Neuronal stem cell (in vitro differentiated cells): ENCODE measurements at regions not wholly inside any gene's neighbourhood (a gene's known extent, or its start where the extent isn't known, plus 50 kb on each side); places are given as distances from the start of the nearest gene placed in this dataset.

Source experiments
- DNase-seq: peaks from one replicate; pipeline ENCODE4 v3.0.0-alpha.2; 2013; ENCODE audit warnings: low spot score
- H2AFZ ChIP-seq: one replicate; pipeline ENCODE4 v1.6.1; 2013; ENCODE audit warnings: mild to moderate bottlenecking, low read length, inconsistent platforms
- H2AK5ac ChIP-seq: 2 replicates; pipeline ENCODE4 v1.6.1; 2013; ENCODE audit warnings: low read depth, mild to moderate bottlenecking, inconsistent platforms, low read length, moderate library complexity, mixed read lengths
- H2BK120ac ChIP-seq: 2 replicates; pipeline ENCODE4 v1.6.1; 2013; ENCODE audit warnings: low read depth, mild to moderate bottlenecking, inconsistent platforms, low read length, moderate library complexity, mixed read lengths
- H2BK12ac ChIP-seq: one replicate; pipeline ENCODE4 v1.6.1; 2013; ENCODE audit warnings: low read length, inconsistent platforms
- H2BK15ac ChIP-seq: 2 replicates; pipeline ENCODE4 v1.6.1; 2013; ENCODE audit warnings: mild to moderate bottlenecking, low read length, inconsistent platforms, mixed read lengths
- H2BK5ac ChIP-seq: one replicate; pipeline ENCODE4 v1.6.1; 2013; ENCODE audit warnings: inconsistent platforms, mild to moderate bottlenecking, low read length, moderate library complexity
- H3K14ac ChIP-seq: one replicate; pipeline ENCODE4 v1.6.1; 2013; ENCODE audit warnings: low read length, inconsistent platforms
- H3K18ac ChIP-seq: 2 replicates; pipeline ENCODE4 v1.6.1; 2013; ENCODE audit warnings: low read length, inconsistent platforms
- H3K23ac ChIP-seq: 2 replicates; pipeline ENCODE4 v1.6.1; 2013; ENCODE audit warnings: low read depth, mild to moderate bottlenecking, mixed read lengths, low read length, inconsistent platforms; ENCODE audit not compliant: poor library complexity
- H3K27ac ChIP-seq: replicated peaks from 3 replicates; pipeline ENCODE4 v1.5.1; 2013; ENCODE audit warnings: low read length, inconsistent platforms
- H3K27me3 ChIP-seq, 3 experiments: 2 replicates each; pipeline ENCODE4 v1.6.1; 2013; ENCODE audit warnings: low read length in 3 of 3, mild to moderate bottlenecking in 2 of 3, inconsistent platforms in 1 of 3, low read depth in 1 of 3, mixed read lengths in 1 of 3, moderate library complexity in 1 of 3; ENCODE audit not compliant: control insufficient read depth in 3 of 3, insufficient read depth in 3 of 3
- H3K36me3 ChIP-seq, 2 donors: replicated peaks in 1 of 2; 2 replicates each; pipeline ENCODE4 v1.6.1; 2013; ENCODE audit warnings: low read length in 2 of 2; ENCODE audit not compliant: control insufficient read depth in 2 of 2, insufficient read depth in 2 of 2
- H3K4ac ChIP-seq: 2 replicates; pipeline ENCODE4 v1.6.1; 2013; ENCODE audit warnings: inconsistent platforms, mild to moderate bottlenecking, low read length, moderate library complexity
- H3K4me1 ChIP-seq, 2 donors: 1 replicate in 1 of 2; 2 replicates in 1 of 2; pipeline ENCODE4 v1.6.1; 2013; ENCODE audit warnings: low read length in 2 of 2, low read depth in 1 of 2; ENCODE audit not compliant: control insufficient read depth in 2 of 2, insufficient read depth in 1 of 2
- H3K4me2 ChIP-seq: one replicate; pipeline ENCODE4 v1.6.1; 2013; ENCODE audit warnings: mild to moderate bottlenecking, low read length, inconsistent platforms; ENCODE audit not compliant: insufficient read depth, poor library complexity, severe bottlenecking
- H3K4me3 ChIP-seq, 2 donors: 2 replicates each; pipeline ENCODE4 v1.5.1; 2013; ENCODE audit warnings: low read length in 2 of 2, mild to moderate bottlenecking in 2 of 2, inconsistent platforms in 1 of 2, moderate library complexity in 1 of 2
- H3K79me1 ChIP-seq: one replicate; pipeline ENCODE4 v1.6.1; 2013; ENCODE audit warnings: low read depth, mild to moderate bottlenecking, inconsistent platforms, low read length, moderate library complexity
- H3K9ac ChIP-seq: one replicate; pipeline ENCODE4 v1.6.1; 2013; ENCODE audit warnings: mild to moderate bottlenecking, low read depth, low read length, inconsistent platforms; ENCODE audit not compliant: poor library complexity
- H3K9me3 ChIP-seq, 2 donors: replicated peaks in 1 of 2; 2 replicates each; pipeline versions ENCODE3 to v1.6.1; 2013; ENCODE audit warnings: low read length in 2 of 2, mild to moderate bottlenecking in 2 of 2, inconsistent platforms in 1 of 2, low read depth in 1 of 2, mixed read lengths in 1 of 2, moderate library complexity in 1 of 2; ENCODE audit not compliant: control insufficient read depth in 2 of 2, insufficient read depth in 1 of 2
- H4K8ac ChIP-seq: one replicate; pipeline ENCODE4 v1.6.1; 2013; ENCODE audit warnings: low read depth, mild to moderate bottlenecking, inconsistent platforms, low read length, moderate library complexity
- H4K91ac ChIP-seq: one replicate; pipeline ENCODE4 v1.6.1; 2013; ENCODE audit warnings: low read length, low read depth, mild to moderate bottlenecking, inconsistent platforms; ENCODE audit not compliant: poor library complexity
- WGBS, 2 donors: extraction: QIAGEN DNeasy Blood & Tissue Kit; methylation state at CpG; one replicate each; pipeline ENCODE4 v1.1.7; 2013; ENCODE audit warnings: missing lambda C conversion rate in 2 of 2, mixed read lengths in 1 of 2; ENCODE audit not compliant: insufficient read length in 2 of 2, insufficient replicate concordance in 1 of 2; ENCODE audit errors: extremely low coverage in 2 of 2; 5-methylcytosine and 5-hydroxymethylcytosine counted together

DNA sequence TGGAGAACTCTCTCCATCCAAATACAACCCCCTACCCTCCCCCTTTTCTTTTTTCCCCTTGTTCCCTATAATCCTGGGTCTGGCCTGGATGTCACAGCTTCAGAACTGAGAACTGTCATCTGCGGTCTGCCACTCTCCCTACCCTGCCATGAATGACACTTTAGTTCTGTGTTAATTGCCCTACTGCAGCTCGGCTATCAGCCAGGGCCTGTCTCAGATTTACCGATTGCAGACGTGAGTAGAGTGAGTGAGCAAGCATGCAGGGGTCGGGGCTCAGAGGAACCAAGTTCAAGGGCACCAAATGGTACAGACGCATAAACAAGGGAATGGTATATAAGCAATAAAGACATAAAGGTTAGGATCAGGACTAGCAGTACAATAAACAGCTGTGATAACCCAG lies 967.8 kb downstream of the BCL11A start:
- Histone ChIP-seq H3K9ac (no peak overlapping the region), H4K8ac (no peak overlapping the region), H3K36me3 (no peaks in the 10 kb centered on the region), H4K91ac (no peak overlapping the region), H3K4ac (no peak overlapping the region), H3K27me3 (no peaks in the 10 kb centered on the region), H3K4me3 (no peak overlapping the region), H3K4me1 (peaks cover 0 to 4% of the 10 kb centered on the region in 2 donors), H3K23ac (no peak overlapping the region), H3K4me2 (no peak overlapping the region), H3K79me1 (no peaks in the 10 kb centered on the region), H3K27ac (no peak overlapping the region), H2AK5ac (no peak overlapping the region), H2BK15ac (no peak overlapping the region), H3K18ac (no peak overlapping the region), H3K14ac (no peak overlapping the region), H2AFZ (no peak overlapping the region), H3K9me3 (no peaks in the 10 kb centered on the region), H2BK120ac (no peak overlapping the region), H2BK12ac (no peak overlapping the region), H2BK5ac (no peak overlapping the region)
- DNase-seq, result peak; percentile 8
- WGBS, 2 donors, result no CpG with 5 or more reads among the region's 6 CpGs

DNA sequence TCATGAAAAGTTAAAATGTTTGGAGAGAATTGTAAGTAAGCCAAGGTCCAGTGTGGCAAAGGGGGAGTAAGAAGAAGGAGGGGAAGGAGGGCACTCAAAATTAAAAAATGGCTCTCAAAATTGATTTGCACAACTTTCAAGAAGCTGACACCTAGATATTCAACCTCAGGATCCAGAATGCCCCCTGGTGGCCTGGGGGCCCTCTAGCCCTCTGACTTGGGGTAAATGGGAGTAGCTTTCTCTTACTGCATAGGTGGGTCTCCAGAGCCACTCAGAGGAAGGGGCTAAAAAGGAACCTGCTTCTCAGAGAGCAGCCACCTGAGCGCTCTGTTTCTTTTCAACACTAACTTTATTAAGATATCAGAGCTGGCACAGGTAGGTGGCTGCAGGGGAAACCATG lies 968.5 kb downstream of the BCL11A start:
- no peaks in the 10 kb centered on the region for H3K79me1 ChIP-seq
- H2BK15ac ChIP-seq, result no peak overlapping the region
- no peak overlapping the region for H4K8ac ChIP-seq
- WGBS, 2 donors, result no CpG with 5 or more reads among the region's 1 CpG
- no peak overlapping the region for H3K27ac ChIP-seq
- no peak overlapping the region for H3K9ac ChIP-seq
- no peak overlapping the region for H4K91ac ChIP-seq
- no peak overlapping the region for H2AFZ ChIP-seq
- no peaks in the 10 kb centered on the region for H3K36me3 ChIP-seq
- no peak overlapping the region for H3K4me3 ChIP-seq
- no peak overlapping the region for H2BK120ac ChIP-seq
- no peak overlapping the region for H2BK12ac ChIP-seq
- H3K18ac ChIP-seq, result no peak overlapping the region
- no peak overlapping the region for H3K14ac ChIP-seq
- no peak overlapping the region for H3K23ac ChIP-seq
- no peak for DNase-seq
- H2AK5ac ChIP-seq, result no peak overlapping the region
- peaks cover 0 to 4% of the 10 kb centered on the region in 2 donors for H3K4me1 ChIP-seq
- no peak overlapping the region for H3K4me2 ChIP-seq
- no peaks in the 10 kb centered on the region for H3K9me3 ChIP-seq
- no peak overlapping the region for H3K4ac ChIP-seq
- H3K27me3 ChIP-seq, result no peaks in the 10 kb centered on the region
- no peak overlapping the region for H2BK5ac ChIP-seq

DNA sequence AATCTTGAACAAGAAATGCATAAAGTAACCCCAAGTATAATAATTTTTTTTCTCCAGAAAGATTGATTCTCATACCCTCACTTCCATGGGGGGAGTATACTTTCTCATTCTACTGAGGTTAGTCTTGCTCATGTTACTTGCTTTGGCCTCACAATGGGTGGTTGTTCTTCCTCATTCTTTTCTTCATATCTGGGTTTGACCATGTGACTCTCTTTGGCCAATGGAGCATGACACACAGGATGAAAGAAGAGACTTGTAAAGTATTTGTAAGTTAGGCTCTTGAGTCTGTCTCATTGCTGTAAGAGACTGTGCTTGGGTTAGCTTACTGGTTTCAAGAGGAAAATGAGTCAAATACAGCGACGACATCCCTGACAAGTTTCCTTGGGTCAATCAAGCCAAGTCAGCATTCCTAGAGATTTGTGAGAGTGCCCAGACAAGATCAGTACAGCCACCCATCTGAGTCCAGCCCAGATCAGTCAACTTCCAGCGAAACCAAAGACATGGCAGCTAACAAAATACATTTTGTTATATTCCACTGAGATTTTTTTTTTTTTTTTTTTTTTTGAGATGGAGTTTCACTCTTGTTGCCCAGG lies 970.2 kb downstream of the BCL11A start:
- Histone ChIP-seq H4K91ac (no peak overlapping the region), H3K4ac (no peak overlapping the region), H4K8ac (no peak overlapping the region), H2BK15ac (no peak overlapping the region), H3K4me2 (no peak overlapping the region), H3K18ac (no peak overlapping the region), H3K79me1 (no peaks in the 10 kb centered on the region), H3K9me3 (no peaks in the 10 kb centered on the region), H3K36me3 (no peaks in the 10 kb centered on the region), H3K27me3 (no peaks in the 10 kb centered on the region), H3K4me3 (no peak overlapping the region), H3K4me1 (peaks cover 0 to 2% of the 10 kb centered on the region in 2 donors), H2BK12ac (no peak overlapping the region), H3K27ac (no peak overlapping the region), H2BK120ac (no peak overlapping the region), H2AFZ (no peak overlapping the region), H2BK5ac (no peak overlapping the region), H3K9ac (no peak overlapping the region), H2AK5ac (no peak overlapping the region), H3K23ac (no peak overlapping the region), H3K14ac (no peak overlapping the region)
- no CpG with 5 or more reads among the region's 3 CpGs for whole genome bisulfite sequencing, 2 donors
- DNase-seq, result no peak

DNA sequence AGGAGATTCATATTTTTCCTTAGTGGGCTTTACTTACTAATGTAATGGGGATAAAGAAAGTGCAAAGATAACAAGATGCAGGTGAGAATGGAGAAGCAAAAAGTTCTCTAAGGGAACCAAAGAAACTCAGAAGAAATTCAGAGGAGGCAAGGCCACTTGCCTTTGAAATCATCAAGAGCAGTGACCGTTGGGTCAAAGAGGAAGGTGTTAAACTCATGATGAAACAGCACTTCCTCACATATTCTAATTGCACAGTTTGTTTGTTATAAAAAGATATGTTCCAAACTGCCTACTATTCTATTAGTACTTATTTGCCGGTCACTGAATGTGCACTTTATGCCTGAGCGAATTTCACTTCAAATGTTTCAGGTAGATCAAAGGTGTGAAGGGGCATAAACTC lies 975.1 kb downstream of the BCL11A start:
- Histone ChIP-seq H2AFZ (no peak overlapping the region), H3K14ac (no peak overlapping the region), H2BK15ac (no peak overlapping the region), H3K18ac (no peak overlapping the region), H3K4ac (no peak overlapping the region), H3K4me1 (no peaks in the 10 kb centered on the region), H2AK5ac (no peak overlapping the region), H4K8ac (no peak overlapping the region), H2BK120ac (no peak overlapping the region), H3K27ac (no peak overlapping the region), H3K36me3 (no peaks in the 10 kb centered on the region), H2BK5ac (no peak overlapping the region), H3K9me3 (no peaks in the 10 kb centered on the region), H3K9ac (no peak overlapping the region), H3K79me1 (no peaks in the 10 kb centered on the region), H3K27me3 (no peaks in the 10 kb centered on the region), H4K91ac (no peak overlapping the region), H3K23ac (no peak overlapping the region), H2BK12ac (no peak overlapping the region), H3K4me2 (no peak overlapping the region), H3K4me3 (no peak overlapping the region)
- DNase-seq, result no peak
- no CpG with 5 or more reads among the region's 3 CpGs for whole genome bisulfite sequencing, 2 donors
